Kidney (tissue), 13 donors: ENCODE measurements at regions not wholly inside any gene's neighbourhood (a gene's known extent, or its start where the extent isn't known, plus 50 kb on each side); places are given as distances from the start of the nearest gene placed in this dataset.

Source experiments
- DNase-seq, 5 donors: peaks; one replicate each; pipeline ENCODE4 v3.0.0-alpha.2; 2013 to 2020
- FAIRE-seq: peaks from 2 replicates; lab custom pipeline; 2012; peaks lifted over from hg19 to GRCh38; lab: Jason Lieb, UNC
- H3K27ac ChIP-seq, 2 donors: one replicate each; pipeline ENCODE4 v1.7.0; 2013; ENCODE audit warnings: low read depth in 2 of 2, low read length in 2 of 2, inconsistent platforms in 1 of 2
- H3K27me3 ChIP-seq: one replicate; pipeline ENCODE4 v1.7.1; 2013; ENCODE audit warnings: low read length, inconsistent platforms; ENCODE audit not compliant: control insufficient read depth, insufficient read depth
- H3K36me3 ChIP-seq, 3 donors: one replicate each; pipeline versions ENCODE4 v1.7.0 to v1.7.1; 2013; ENCODE audit warnings: low read length in 3 of 3, control low read depth in 1 of 3, inconsistent platforms in 1 of 3; ENCODE audit not compliant: insufficient read depth in 3 of 3, control insufficient read depth in 2 of 3
- H3K4me1 ChIP-seq, 3 donors: one replicate each; pipeline versions ENCODE4 v1.7.0 to v1.7.1; 2013; ENCODE audit warnings: low read length in 3 of 3, inconsistent platforms in 1 of 3, low read depth in 1 of 3; ENCODE audit not compliant: control insufficient read depth in 2 of 3, insufficient read depth in 2 of 3
- H3K4me3 ChIP-seq, 3 donors: one replicate each; pipeline versions ENCODE4 v1.7.0 to v1.8.1; 2013; ENCODE audit warnings: low read length in 3 of 3, control low read depth in 1 of 3, inconsistent platforms in 1 of 3
- H3K9ac ChIP-seq, 3 donors: one replicate each; pipeline versions ENCODE4 v1.7.0 to v1.7.1; 2013; ENCODE audit warnings: low read length in 3 of 3, control low read depth in 1 of 3, inconsistent platforms in 1 of 3
- H3K9me3 ChIP-seq, 3 donors: one replicate each; pipeline versions ENCODE4 v1.7.0 to v1.7.1; 2013; ENCODE audit warnings: low read length in 3 of 3, control low read depth in 1 of 3, inconsistent platforms in 1 of 3; ENCODE audit not compliant: control insufficient read depth in 2 of 3, insufficient read depth in 1 of 3
- CTCF ChIP-seq: IDR thresholded peaks from 3 replicates; pipeline ENCODE4 v1.5.1; 2012; ENCODE audit warnings: mild to moderate bottlenecking, moderate library complexity, borderline replicate concordance; ENCODE audit not compliant: insufficient read depth; ENCODE audit errors: extremely low read depth
- intact Hi-C: fragments of 100-400 bp; cut with DNase I; formaldehyde crosslinking; loops from one replicate; pipeline ENCODE4 v1.11.1; 2022
- donor health status: control.
- donor health status: control.
- donor health status: control.
- donor health status: control.
- donor health status: control.
- donor health status: DM: yes; HTN: yes; CAD: no.
- donor health status: Normal renal cell carcinoma (clear cell type).

DNA sequence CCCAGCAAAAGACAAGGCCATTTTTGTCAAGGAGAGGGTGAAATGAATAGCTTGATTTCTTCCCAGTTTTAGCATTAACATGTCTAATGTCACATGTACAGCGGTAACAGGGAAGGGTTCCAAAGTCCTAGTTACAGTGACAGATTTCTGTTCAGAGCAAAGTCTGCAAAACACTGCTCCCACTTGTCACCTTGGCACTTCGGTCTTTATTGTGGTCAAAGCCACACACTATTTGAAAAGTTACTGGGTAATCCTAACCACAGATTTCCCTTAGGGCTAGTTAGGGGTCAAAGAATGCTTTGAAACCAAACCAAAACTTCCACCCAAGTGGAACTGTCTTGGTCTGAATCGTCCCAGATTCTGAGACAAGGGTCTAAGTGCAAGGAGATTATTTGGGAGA, 455.6 kb downstream of the HS3ST3B1 start:
- H3K4me1 ChIP-seq, result peaks cover 0 to 2% (median 0%) of the 10 kb centered on the region in 3 donors
- no peak overlapping the region for H3K4me3 ChIP-seq
- no peaks in the 10 kb centered on the region for H3K27me3 ChIP-seq
- no peaks in the 10 kb centered on the region for H3K36me3 ChIP-seq
- no peak overlapping the region for H3K9ac ChIP-seq
- TF ChIP-seq CTCF, result no peak
- H3K27ac ChIP-seq, result peak overlapping the region in 1 of 2 donors; percentile 36
- peak in 2 of 5 donors; percentile 26 to 45 for DNase-seq
- intact Hi-C loops, result no loop called here
- no peak for FAIRE-seq
- H3K9me3 ChIP-seq, result no peaks in the 10 kb centered on the region

DNA sequence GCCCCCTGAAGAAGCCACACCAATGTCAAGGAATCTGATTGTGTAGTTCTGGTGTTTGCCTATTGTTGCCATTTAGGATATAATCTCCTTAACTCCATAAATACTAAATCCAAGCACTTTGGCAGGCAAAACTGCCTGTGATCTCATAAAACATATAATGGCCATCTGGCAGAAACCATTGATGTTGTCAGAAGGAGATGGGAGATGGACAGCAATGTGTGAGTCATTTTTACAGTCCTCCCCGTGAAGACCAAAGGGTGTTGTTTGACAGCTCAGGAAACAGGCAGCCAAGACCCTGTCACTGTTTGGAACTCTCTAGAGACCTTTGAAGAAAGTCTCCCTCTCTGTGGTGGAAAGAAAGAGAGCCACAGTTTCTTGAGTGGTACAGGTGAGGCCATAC, 454.1 kb downstream of the HS3ST3B1 start:
- DNase-seq (no peak), FAIRE-seq (no peak)
- no peak for TF ChIP-seq CTCF
- Histone ChIP-seq H3K27ac (no peak overlapping the region), H3K36me3 (no peaks in the 10 kb centered on the region), H3K4me3 (no peak overlapping the region), H3K9me3 (no peaks in the 10 kb centered on the region), H3K4me1 (no peaks in the 10 kb centered on the region), H3K27me3 (no peaks in the 10 kb centered on the region), H3K9ac (no peak overlapping the region)
- intact Hi-C loops, result no loop called here

- TF ChIP-seq CTCF, result no peak
- Histone ChIP-seq H3K27me3 (no peaks in the 10 kb centered on the region), H3K9ac (no peak overlapping the region), H3K36me3 (no peaks in the 10 kb centered on the region), H3K27ac (no peak overlapping the region), H3K9me3 (no peaks in the 10 kb centered on the region), H3K4me3 (no peak overlapping the region), H3K4me1 (no peaks in the 10 kb centered on the region)
- intact Hi-C loops, result no loop called here
- DNase-seq (no peak), FAIRE-seq (no peak)
Observed at GRCh38 chr17:14753383-14753782, 452.5 kb downstream of the HS3ST3B1 start.

DNA sequence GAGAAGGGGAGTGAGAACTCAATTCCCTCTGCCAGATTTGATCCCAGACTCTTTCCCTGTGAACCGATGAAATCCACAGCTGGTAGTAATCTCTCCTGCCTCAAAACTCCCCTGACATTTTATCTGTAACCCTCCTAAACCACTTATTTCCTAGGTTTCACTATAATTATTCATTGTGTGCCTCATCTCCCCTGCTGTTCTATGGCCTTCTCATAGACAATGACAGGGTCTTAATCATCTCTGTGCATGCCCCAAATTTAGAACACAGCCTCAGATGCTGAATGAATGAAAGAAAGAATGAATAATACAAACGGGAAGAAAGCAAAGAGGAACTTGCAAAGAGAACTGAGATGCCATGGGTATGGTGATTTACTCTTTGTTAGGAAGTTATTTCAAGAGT, 451.1 kb downstream of the HS3ST3B1 start:
- H3K4me3 ChIP-seq, result no peak overlapping the region
- no peaks in the 10 kb centered on the region for H3K36me3 ChIP-seq
- intact Hi-C loops, result no loop called here
- H3K27me3 ChIP-seq, result no peaks in the 10 kb centered on the region
- no peak overlapping the region for H3K27ac ChIP-seq
- H3K9ac ChIP-seq, result no peak overlapping the region
- FAIRE-seq (no peak), DNase-seq (no peak)
- no peaks in the 10 kb centered on the region for H3K9me3 ChIP-seq
- TF ChIP-seq CTCF, result no peak
- H3K4me1 ChIP-seq, result no peaks in the 10 kb centered on the region
